GM10248 (cell line): ENCODE measurements at regions not wholly inside any gene's neighbourhood (a gene's known extent, or its start where the extent isn't known, plus 50 kb on each side); places are given as distances from the start of the nearest gene placed in this dataset.

Experiments
- CTCF ChIA-PET: fragments of 300-600 bp; sonication (Branson Sonifier 250); formaldehyde crosslinking; extraction: SDS; loops from one replicate; lab custom pipeline; 2021; ENCODE audit warnings: antibody characterized with exemption; lab: Yijun Ruan, JAX
- POLR2A ChIA-PET: fragments of 350-650 bp; sonication (Branson Sonifier 250); formaldehyde crosslinking; extraction: SDS; loops from one replicate; lab custom pipeline; 2020; ENCODE audit warnings: antibody characterized with exemption; lab: Yijun Ruan, JAX
- DNase-seq: peaks from one replicate; pipeline ENCODE4 v3.0.0; 2012; ENCODE audit errors: extremely low spot score
- CTCF ChIP-seq: IDR thresholded peaks from 2 replicates; pipeline ENCODE4 v1.5.1; 2012; ENCODE audit warnings: mild to moderate bottlenecking, low read depth; ENCODE audit errors: extremely low read depth, missing control alignments, control extremely low read depth

GRCh38 chr15:46296797-46297196, 662.0 kb downstream of the SQOR start:
- TF ChIP-seq CTCF = no peak
- CTCF ChIA-PET = interaction anchor here (0.8 to 7.0 kb wide), 5 partner anchors 11 to 15 kb away, joined by 3 to 66 read pairs (median 3); no protein-coding TSS in a partner anchor
- DNase-seq = no peak
- POLR2A ChIA-PET = no interaction called here

GRCh38 chr15:46297766-46298165, 662.9 kb downstream of the SQOR start:
- no peak for TF ChIP-seq CTCF
- no peak for DNase-seq
- POLR2A ChIA-PET = no interaction called here
- CTCF ChIA-PET = interaction anchor here (1.2 to 7.0 kb wide), 3 partner anchors 12 to 13 kb away, joined by 3 to 66 read pairs (median 3); no protein-coding TSS in a partner anchor

- no peak for DNase-seq
- ChIA-PET POLR2A (no interaction called here), CTCF (interaction anchor here (7.0 kb wide), 1 partner anchor 10 kb away, joined by 66 read pairs; no protein-coding TSS in a partner anchor)
- TF ChIP-seq CTCF = no peak
These were observed 665.9 kb downstream of the SQOR start for GRCh38 chr15:46300716-46301115.

- POLR2A ChIA-PET = no interaction called here
- DNase-seq = no peak
- CTCF ChIA-PET = interaction anchor here (7.0 kb wide), 1 partner anchor 9 kb away, joined by 66 read pairs; no protein-coding TSS in a partner anchor
- TF ChIP-seq CTCF = no peak
These were observed 666.5 kb downstream of the SQOR start for GRCh38 chr15:46301291-46301690.

- no peak for DNase-seq
- ChIA-PET CTCF (interaction anchor here (7.0 kb wide), 1 partner anchor 9 kb away, joined by 66 read pairs; no protein-coding TSS in a partner anchor), POLR2A (no interaction called here)
- TF ChIP-seq CTCF = no peak
These were observed 667.0 kb downstream of the SQOR start for GRCh38 chr15:46301826-46302225.

- CTCF ChIA-PET = interaction anchor here (1.1 kb wide), 1 partner anchor 15 kb away, joined by 3 read pairs; no protein-coding TSS in a partner anchor
- no peak for TF ChIP-seq CTCF
- DNase-seq = no peak
These were observed 669.5 kb downstream of the SQOR start for GRCh38 chr15:46304321-46304720.

More at GRCh38 chr15:46304321-46304720, 669.5 kb downstream of the SQOR start:
- POLR2A ChIA-PET = no interaction called here
